ENCODE measurements at regions not wholly inside any gene's neighbourhood (a gene's known extent, or its start where the extent isn't known, plus 50 kb on each side); places are given as distances from the start of the nearest gene placed in this dataset.
"Not testable (repeated sequence)": the region's sequence is repeated elsewhere in the genome, so short reads cannot be mapped to it uniquely, and the experiment has no call there.

DNA sequence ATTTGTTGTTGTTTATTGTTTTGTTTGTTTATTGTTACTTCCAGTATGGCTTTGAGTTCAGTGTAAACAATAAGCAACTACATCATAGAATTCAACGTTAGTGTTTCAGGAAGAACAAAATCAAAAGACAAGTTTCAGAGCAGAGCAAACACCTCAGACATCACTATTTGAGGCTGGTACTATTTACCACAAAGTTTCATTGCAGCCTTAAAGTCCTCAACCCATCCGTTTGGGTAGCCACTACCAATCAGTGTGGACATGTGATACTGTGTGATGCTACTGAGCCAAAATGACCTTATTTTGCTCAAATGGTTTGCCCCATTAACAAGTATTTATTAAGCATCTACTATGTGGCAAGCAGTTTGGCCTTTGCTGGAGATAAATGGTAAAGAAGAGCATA lies 458.5 kb upstream of the PTGER4 start:
- no peaks in the 10 kb centered on the region for H3K36me3 ChIP-seq (ENCODE audit: control insufficient read depth in 1 of 2, insufficient read depth in 2 of 2, low read length in 2 of 2)
- H3K27me3 ChIP-seq (ENCODE audit: control insufficient read depth in 1 of 2, insufficient read depth in 2 of 2, low read length in 2 of 2) = no peaks in the 10 kb centered on the region
- no peak overlapping the region for H3K4me3 ChIP-seq (ENCODE audit: low read depth in 1 of 2, low read length in 2 of 2)
- H3K9ac ChIP-seq (ENCODE audit: low read depth in 1 of 2, low read length in 2 of 2) = no peak overlapping the region
- H3K4me1 ChIP-seq (ENCODE audit: control insufficient read depth in 1 of 2, insufficient read depth in 2 of 2, low read length in 2 of 2) = no peaks in the 10 kb centered on the region
- no peaks in the 10 kb centered on the region for H3K9me3 ChIP-seq (ENCODE audit: control insufficient read depth in 1 of 2, low read length in 2 of 2)
- no peak overlapping the region for H3K27ac ChIP-seq (ENCODE audit: low read depth, low read length)

DNA sequence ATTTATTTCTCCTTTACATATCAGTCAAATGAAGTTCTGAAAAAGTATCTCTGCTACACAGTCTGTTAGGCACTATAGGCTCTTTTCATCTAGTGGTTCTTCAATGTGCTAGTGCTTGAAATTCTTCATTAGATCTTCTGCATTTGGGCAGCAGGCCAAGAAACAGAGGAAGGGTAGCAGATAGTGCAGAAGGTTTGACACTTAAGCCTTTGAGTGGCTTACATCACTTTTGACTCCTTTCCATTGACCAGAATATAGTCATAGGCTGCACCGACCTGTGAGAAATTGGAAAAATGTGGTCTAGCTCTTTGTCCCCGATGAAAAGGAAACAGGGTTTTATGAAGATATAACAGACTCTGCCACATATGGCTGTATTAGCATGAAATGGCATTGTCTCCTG lies 459.5 kb upstream of the PTGER4 start:
- H3K4me1 ChIP-seq (ENCODE audit: control insufficient read depth in 1 of 2, insufficient read depth in 2 of 2, low read length in 2 of 2) = no peaks in the 10 kb centered on the region
- H3K9ac ChIP-seq (ENCODE audit: low read depth in 1 of 2, low read length in 2 of 2) = no peak overlapping the region
- no peak overlapping the region for H3K4me3 ChIP-seq (ENCODE audit: low read depth in 1 of 2, low read length in 2 of 2)
- H3K9me3 ChIP-seq (ENCODE audit: control insufficient read depth in 1 of 2, low read length in 2 of 2) = no peaks in the 10 kb centered on the region
- no peak overlapping the region for H3K27ac ChIP-seq (ENCODE audit: low read depth, low read length)
- H3K27me3 ChIP-seq (ENCODE audit: control insufficient read depth in 1 of 2, insufficient read depth in 2 of 2, low read length in 2 of 2) = no peaks in the 10 kb centered on the region
- no peaks in the 10 kb centered on the region for H3K36me3 ChIP-seq (ENCODE audit: control insufficient read depth in 1 of 2, insufficient read depth in 2 of 2, low read length in 2 of 2)

DNA sequence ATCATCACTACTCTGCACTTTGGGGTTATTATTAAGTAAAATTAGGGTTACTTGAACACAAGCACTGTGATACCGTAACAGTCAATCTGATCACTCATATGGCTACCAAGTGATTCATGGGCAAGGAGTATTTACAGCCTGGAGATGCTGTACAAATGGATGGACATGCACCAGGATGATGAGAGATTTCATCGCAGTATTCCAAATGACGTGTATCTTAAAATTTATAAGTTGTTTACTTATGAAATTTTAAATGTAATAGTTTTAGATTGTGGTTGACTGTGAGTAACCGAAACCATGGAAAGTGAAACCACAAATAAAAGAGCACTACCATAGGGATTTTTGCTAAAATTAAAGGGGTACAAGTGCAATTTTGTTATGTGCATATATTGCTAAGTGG lies 462.2 kb upstream of the PTGER4 start:
- Histone ChIP-seq H3K4me1 (ENCODE audit: control insufficient read depth in 1 of 2, insufficient read depth in 2 of 2, low read length in 2 of 2) (no peaks in the 10 kb centered on the region), H3K27ac (ENCODE audit: low read depth, low read length) (no peak overlapping the region), H3K27me3 (ENCODE audit: control insufficient read depth in 1 of 2, insufficient read depth in 2 of 2, low read length in 2 of 2) (no peaks in the 10 kb centered on the region), H3K4me3 (ENCODE audit: low read depth in 1 of 2, low read length in 2 of 2) (no peak overlapping the region), H3K36me3 (ENCODE audit: control insufficient read depth in 1 of 2, insufficient read depth in 2 of 2, low read length in 2 of 2) (no peaks in the 10 kb centered on the region), H3K9ac (ENCODE audit: low read depth in 1 of 2, low read length in 2 of 2) (no peak overlapping the region), H3K9me3 (ENCODE audit: control insufficient read depth in 1 of 2, low read length in 2 of 2) (no peaks in the 10 kb centered on the region)

DNA sequence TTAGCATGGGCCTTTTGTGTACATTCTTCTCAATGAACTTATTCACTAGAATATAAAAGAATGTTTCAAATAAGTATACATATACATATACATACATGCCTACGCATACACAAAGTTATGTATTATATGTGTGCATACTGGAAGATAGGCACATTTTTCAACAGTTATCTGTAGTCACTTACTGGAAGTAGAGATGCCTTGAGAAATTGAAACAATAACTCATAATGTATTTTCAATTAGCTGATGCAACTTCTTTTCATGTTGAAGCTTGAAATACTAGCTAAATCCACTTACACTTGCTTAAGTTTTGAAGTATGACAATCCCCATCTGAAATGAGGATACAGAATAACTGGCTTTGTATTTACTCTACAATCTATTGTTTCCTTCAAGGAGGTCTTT lies 469.0 kb upstream of the PTGER4 start:
- Histone ChIP-seq H3K27me3 (ENCODE audit: control insufficient read depth in 1 of 2, insufficient read depth in 2 of 2, low read length in 2 of 2) (no peaks in the 10 kb centered on the region), H3K9me3 (ENCODE audit: control insufficient read depth in 1 of 2, low read length in 2 of 2) (no peaks in the 10 kb centered on the region), H3K36me3 (ENCODE audit: control insufficient read depth in 1 of 2, insufficient read depth in 2 of 2, low read length in 2 of 2) (no peaks in the 10 kb centered on the region), H3K4me1 (ENCODE audit: control insufficient read depth in 1 of 2, insufficient read depth in 2 of 2, low read length in 2 of 2) (no peaks in the 10 kb centered on the region), H3K9ac (ENCODE audit: low read depth in 1 of 2, low read length in 2 of 2) (no peak overlapping the region), H3K4me3 (ENCODE audit: low read depth in 1 of 2, low read length in 2 of 2) (no peak overlapping the region), H3K27ac (ENCODE audit: low read depth, low read length) (no peak overlapping the region)

DNA sequence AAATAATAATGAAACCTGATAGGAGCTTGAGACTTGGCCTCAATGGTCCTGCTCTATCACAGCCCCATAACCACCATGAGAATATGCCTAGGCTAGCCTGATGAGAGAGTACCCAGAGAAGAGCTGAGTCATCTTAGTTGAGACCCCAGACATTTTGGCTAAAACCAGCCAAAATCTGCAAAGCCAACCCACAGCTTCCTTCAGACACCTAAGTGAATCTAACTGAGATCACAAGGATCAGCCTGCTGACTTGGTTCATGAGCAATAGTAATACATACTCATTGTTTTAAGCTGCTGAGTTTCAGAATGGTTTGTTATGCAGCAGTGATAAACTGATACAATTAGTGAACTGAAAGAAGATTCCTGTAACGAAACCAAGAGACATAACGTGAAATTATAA lies 473.7 kb upstream of the PTGER4 start:
- H3K27me3 ChIP-seq (ENCODE audit: control insufficient read depth in 1 of 2, insufficient read depth in 2 of 2, low read length in 2 of 2) = no peaks in the 10 kb centered on the region
- no peaks in the 10 kb centered on the region for H3K36me3 ChIP-seq (ENCODE audit: control insufficient read depth in 1 of 2, insufficient read depth in 2 of 2, low read length in 2 of 2)
- no peaks in the 10 kb centered on the region for H3K4me1 ChIP-seq (ENCODE audit: control insufficient read depth in 1 of 2, insufficient read depth in 2 of 2, low read length in 2 of 2)
- H3K27ac ChIP-seq (ENCODE audit: low read depth, low read length) = no peak overlapping the region
- H3K9ac ChIP-seq (ENCODE audit: low read depth in 1 of 2, low read length in 2 of 2) = no peak overlapping the region
- H3K4me3 ChIP-seq (ENCODE audit: low read depth in 1 of 2, low read length in 2 of 2) = no peak overlapping the region
- H3K9me3 ChIP-seq (ENCODE audit: control insufficient read depth in 1 of 2, low read length in 2 of 2) = no peaks in the 10 kb centered on the region

DNA sequence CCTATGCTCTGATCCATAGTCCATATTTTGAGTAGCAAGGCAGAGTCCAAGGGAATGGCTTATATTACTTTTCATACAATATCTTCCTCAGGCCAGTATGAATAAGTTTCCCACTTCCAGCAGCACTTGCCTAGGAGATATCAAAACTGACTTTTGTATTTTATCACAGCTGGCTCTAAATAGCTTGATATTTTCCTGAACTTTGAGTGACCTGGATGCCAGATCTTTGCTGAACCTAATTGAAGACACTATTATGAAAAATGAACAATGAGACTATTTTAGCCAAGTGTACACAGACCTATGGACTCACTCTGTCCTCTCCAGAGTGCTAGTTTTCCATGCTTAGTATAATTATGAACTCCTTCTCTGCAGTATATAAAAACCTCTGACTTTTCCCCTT lies 475.6 kb upstream of the PTGER4 start:
- H3K27ac ChIP-seq (ENCODE audit: low read depth, low read length) = no peak overlapping the region
- no peak overlapping the region for H3K4me3 ChIP-seq (ENCODE audit: low read depth in 1 of 2, low read length in 2 of 2)
- H3K36me3 ChIP-seq (ENCODE audit: control insufficient read depth in 1 of 2, insufficient read depth in 2 of 2, low read length in 2 of 2) = no peaks in the 10 kb centered on the region
- no peaks in the 10 kb centered on the region for H3K27me3 ChIP-seq (ENCODE audit: control insufficient read depth in 1 of 2, insufficient read depth in 2 of 2, low read length in 2 of 2)
- no peaks in the 10 kb centered on the region for H3K9me3 ChIP-seq (ENCODE audit: control insufficient read depth in 1 of 2, low read length in 2 of 2)
- no peak overlapping the region for H3K9ac ChIP-seq (ENCODE audit: low read depth in 1 of 2, low read length in 2 of 2)
- H3K4me1 ChIP-seq (ENCODE audit: control insufficient read depth in 1 of 2, insufficient read depth in 2 of 2, low read length in 2 of 2) = no peaks in the 10 kb centered on the region

DNA sequence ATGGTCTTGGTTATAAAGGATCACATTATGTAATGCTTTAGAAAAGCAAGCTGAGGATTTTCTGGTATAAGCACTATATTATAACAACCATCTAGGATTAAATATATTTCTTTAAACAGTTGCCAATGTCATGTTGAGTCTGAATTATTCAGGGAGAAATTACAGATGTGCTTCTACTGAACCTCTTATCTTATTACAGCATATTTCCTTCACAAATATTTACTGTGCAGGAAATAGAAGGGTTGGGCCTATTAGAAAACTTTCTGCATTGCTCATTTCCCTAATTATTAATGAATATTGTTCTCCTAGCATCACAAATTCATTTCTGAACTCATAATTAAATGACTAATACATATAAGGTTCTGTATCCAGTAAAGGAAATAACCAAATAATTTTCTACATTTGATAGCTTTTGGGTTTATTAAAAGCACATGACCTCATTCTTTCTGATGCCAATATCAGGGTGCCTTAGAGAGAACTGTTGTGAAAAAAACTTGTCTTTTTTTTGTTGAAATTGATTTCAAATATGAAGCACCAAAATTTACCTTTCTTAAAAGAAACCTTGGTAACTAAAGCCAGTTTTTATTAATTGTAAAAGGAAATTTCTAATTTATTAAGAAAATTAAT lies 476.8 kb upstream of the PTGER4 start:
- Histone ChIP-seq H3K9ac (ENCODE audit: low read depth in 1 of 2, low read length in 2 of 2) (no peak overlapping the region), H3K9me3 (ENCODE audit: control insufficient read depth in 1 of 2, low read length in 2 of 2) (no peaks in the 10 kb centered on the region), H3K4me1 (ENCODE audit: control insufficient read depth in 1 of 2, insufficient read depth in 2 of 2, low read length in 2 of 2) (no peaks in the 10 kb centered on the region), H3K27me3 (ENCODE audit: control insufficient read depth in 1 of 2, insufficient read depth in 2 of 2, low read length in 2 of 2) (no peaks in the 10 kb centered on the region), H3K36me3 (ENCODE audit: control insufficient read depth in 1 of 2, insufficient read depth in 2 of 2, low read length in 2 of 2) (no peaks in the 10 kb centered on the region), H3K4me3 (ENCODE audit: low read depth in 1 of 2, low read length in 2 of 2) (no peak overlapping the region), H3K27ac (ENCODE audit: low read depth, low read length) (no peak overlapping the region)

DNA sequence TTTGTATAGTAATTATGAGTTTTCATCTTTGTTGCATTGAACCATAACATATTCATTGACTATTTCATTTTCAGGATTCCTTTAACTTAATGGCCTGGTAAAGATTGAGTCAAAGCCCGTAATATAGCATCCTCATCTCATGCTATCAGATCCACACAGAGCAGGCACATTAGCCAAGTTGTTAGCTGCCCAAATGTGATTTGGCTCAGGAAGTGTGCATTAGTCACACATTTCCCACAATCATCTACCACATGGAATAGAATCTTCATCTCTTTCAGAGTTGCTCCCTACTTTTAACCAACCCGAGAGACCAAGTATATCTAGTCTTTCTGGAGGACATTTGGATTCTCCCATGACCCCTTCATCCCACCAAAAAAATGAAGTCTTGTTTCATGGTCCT lies 481.0 kb upstream of the PTGER4 start:
- Histone ChIP-seq H3K4me3 (ENCODE audit: low read depth in 1 of 2, low read length in 2 of 2) (no peak overlapping the region), H3K27ac (ENCODE audit: low read depth, low read length) (no peak overlapping the region), H3K4me1 (ENCODE audit: control insufficient read depth in 1 of 2, insufficient read depth in 2 of 2, low read length in 2 of 2) (no peaks in the 10 kb centered on the region), H3K36me3 (ENCODE audit: control insufficient read depth in 1 of 2, insufficient read depth in 2 of 2, low read length in 2 of 2) (no peaks in the 10 kb centered on the region), H3K9me3 (ENCODE audit: control insufficient read depth in 1 of 2, low read length in 2 of 2) (no peaks in the 10 kb centered on the region), H3K9ac (ENCODE audit: low read depth in 1 of 2, low read length in 2 of 2) (no peak overlapping the region), H3K27me3 (ENCODE audit: control insufficient read depth in 1 of 2, insufficient read depth in 2 of 2, low read length in 2 of 2) (no peaks in the 10 kb centered on the region)

DNA sequence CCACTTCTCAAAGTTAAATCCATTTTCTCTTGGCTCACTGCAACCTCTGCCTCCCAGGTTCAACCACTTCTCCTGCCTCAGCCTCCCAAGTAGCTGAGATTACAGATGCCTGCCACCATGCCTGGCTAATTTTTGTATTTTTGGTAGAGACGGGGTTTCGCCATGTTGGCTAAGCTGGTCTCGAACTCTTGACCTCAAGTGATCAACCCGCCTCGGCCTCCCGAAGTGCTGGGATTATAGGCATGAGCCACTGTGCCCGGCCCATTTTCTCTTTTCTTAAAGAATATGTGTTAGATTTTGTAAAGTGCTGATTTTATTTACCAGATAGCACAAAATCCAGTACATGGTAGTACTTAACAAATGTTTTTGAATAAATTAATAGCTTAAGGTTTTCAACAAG lies 484.1 kb upstream of the PTGER4 start:
- not testable (repeated sequence) for H3K9ac ChIP-seq (ENCODE audit: low read depth in 1 of 2, low read length in 2 of 2); H3K27ac ChIP-seq (ENCODE audit: low read depth, low read length); H3K9me3 ChIP-seq (ENCODE audit: control insufficient read depth in 1 of 2, low read length in 2 of 2); H3K36me3 ChIP-seq (ENCODE audit: control insufficient read depth in 1 of 2, insufficient read depth in 2 of 2, low read length in 2 of 2); H3K27me3 ChIP-seq (ENCODE audit: control insufficient read depth in 1 of 2, insufficient read depth in 2 of 2, low read length in 2 of 2); H3K4me3 ChIP-seq (ENCODE audit: low read depth in 1 of 2, low read length in 2 of 2); H3K4me1 ChIP-seq (ENCODE audit: control insufficient read depth in 1 of 2, insufficient read depth in 2 of 2, low read length in 2 of 2)

DNA sequence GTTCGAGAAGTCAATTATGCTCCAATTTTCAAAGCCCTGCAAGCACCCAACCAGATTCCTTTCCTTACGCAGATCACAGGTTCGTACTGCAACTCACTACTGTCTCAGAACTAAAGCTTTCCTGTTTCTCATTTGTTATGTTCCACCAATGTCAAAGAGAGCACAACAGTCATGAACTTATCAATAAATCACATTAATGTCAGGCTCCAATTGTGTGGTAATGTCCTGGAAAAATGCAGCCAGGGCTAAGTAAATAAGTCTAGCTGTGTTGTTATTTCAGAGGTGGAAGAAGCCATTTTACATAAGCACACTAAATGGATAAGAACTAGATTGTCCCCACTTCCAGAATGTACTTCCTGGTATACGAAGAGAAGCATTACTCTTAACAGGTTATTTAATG lies 488.6 kb upstream of the PTGER4 start:
- Histone ChIP-seq H3K27ac (ENCODE audit: low read depth, low read length) (no peak overlapping the region), H3K36me3 (ENCODE audit: control insufficient read depth in 1 of 2, insufficient read depth in 2 of 2, low read length in 2 of 2) (no peaks in the 10 kb centered on the region), H3K4me1 (ENCODE audit: control insufficient read depth in 1 of 2, insufficient read depth in 2 of 2, low read length in 2 of 2) (no peaks in the 10 kb centered on the region), H3K9me3 (ENCODE audit: control insufficient read depth in 1 of 2, low read length in 2 of 2) (no peaks in the 10 kb centered on the region), H3K4me3 (ENCODE audit: low read depth in 1 of 2, low read length in 2 of 2) (no peak overlapping the region), H3K27me3 (ENCODE audit: control insufficient read depth in 1 of 2, insufficient read depth in 2 of 2, low read length in 2 of 2) (no peaks in the 10 kb centered on the region), H3K9ac (ENCODE audit: low read depth in 1 of 2, low read length in 2 of 2) (no peak overlapping the region)

DNA sequence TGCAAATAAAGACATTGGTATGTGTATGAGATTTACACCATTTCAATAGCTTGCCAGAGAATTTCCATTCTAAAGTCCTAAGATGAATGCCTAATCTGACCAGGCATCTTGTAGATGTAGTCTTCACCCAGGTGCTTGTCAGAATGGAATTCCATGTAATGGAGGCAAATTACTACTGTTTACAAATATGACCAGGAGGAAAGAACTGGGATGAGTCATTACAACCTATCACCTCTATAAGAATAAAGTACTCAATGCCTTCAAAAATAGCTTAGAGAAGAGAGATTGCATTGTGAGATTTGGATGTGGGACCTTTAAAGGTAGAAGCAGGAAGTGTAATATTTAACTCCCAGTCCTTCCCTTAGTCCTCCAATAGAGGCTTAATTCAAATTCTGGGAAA lies 507.0 kb upstream of the PTGER4 start:
- H3K36me3 ChIP-seq (ENCODE audit: control insufficient read depth in 1 of 2, insufficient read depth in 2 of 2, low read length in 2 of 2) = no peaks in the 10 kb centered on the region
- H3K9me3 ChIP-seq (ENCODE audit: control insufficient read depth in 1 of 2, low read length in 2 of 2) = peaks cover 0 to 13% of the 10 kb centered on the region in 2 donors
- no peaks in the 10 kb centered on the region for H3K4me1 ChIP-seq (ENCODE audit: control insufficient read depth in 1 of 2, insufficient read depth in 2 of 2, low read length in 2 of 2)
- H3K27me3 ChIP-seq (ENCODE audit: control insufficient read depth in 1 of 2, insufficient read depth in 2 of 2, low read length in 2 of 2) = no peaks in the 10 kb centered on the region
- no peak overlapping the region for H3K27ac ChIP-seq (ENCODE audit: low read depth, low read length)
- no peak overlapping the region for H3K4me3 ChIP-seq (ENCODE audit: low read depth in 1 of 2, low read length in 2 of 2)
- H3K9ac ChIP-seq (ENCODE audit: low read depth in 1 of 2, low read length in 2 of 2) = no peak overlapping the region
